GM21423 (cell line): ENCODE measurements at regions not wholly inside any gene's neighbourhood (a gene's known extent, or its start where the extent isn't known, plus 50 kb on each side); places are given as distances from the start of the nearest gene placed in this dataset.

Source experiments
- ATAC-seq: cut with Tn5 transposase; IDR thresholded peaks from one replicate; pipeline ENCODE4 v1.9.1; 2021; ENCODE audit warnings: mild to moderate bottlenecking, moderate library complexity; ENCODE audit not compliant: unreplicated experiment

GRCh38 chr4:67236788-67237187 is 308.5 kb downstream of the CENPC start:
- ATAC-seq = no peak

GRCh38 chr4:67236318-67236717 is 309.0 kb downstream of the CENPC start:
- ATAC-seq = no peak

- no peak for ATAC-seq
Measured at GRCh38 chr4:67234296-67234695, 311.0 kb downstream of the CENPC start.

GRCh38 chr4:67229148-67229547 is 316.2 kb downstream of the CENPC start:
- no peak for ATAC-seq

GRCh38 chr4:67220861-67221260 is 324.4 kb downstream of the CENPC start:
- no peak for ATAC-seq

- no peak for ATAC-seq
Measured at GRCh38 chr4:67218883-67219282, 326.4 kb downstream of the CENPC start.

GRCh38 chr4:67207941-67208441 is 337.3 kb downstream of the CENPC start:
- no peak for ATAC-seq

- no peak for ATAC-seq
Measured at GRCh38 chr4:67204441-67204840, 340.9 kb downstream of the CENPC start.

GRCh38 chr4:67201334-67201733 is 344.0 kb downstream of the CENPC start:
- ATAC-seq = no peak

GRCh38 chr4:67198727-67199126 is 346.6 kb downstream of the CENPC start:
- no peak for ATAC-seq

- no peak for ATAC-seq
Measured at GRCh38 chr4:67167849-67168248, 377.5 kb downstream of the CENPC start.

GRCh38 chr4:67162690-67163089 is 382.6 kb downstream of the CENPC start:
- ATAC-seq = no peak

GRCh38 chr4:67161311-67161710 is 384.0 kb downstream of the CENPC start:
- ATAC-seq = no peak

GRCh38 chr4:67160394-67160793 is 384.9 kb downstream of the CENPC start:
- no peak for ATAC-seq

GRCh38 chr4:67158666-67159065 is 386.6 kb downstream of the CENPC start:
- no peak for ATAC-seq

- ATAC-seq = no peak
Measured at GRCh38 chr4:67152976-67153375, 392.3 kb downstream of the CENPC start.

GRCh38 chr4:67151376-67152343 is 393.6 kb downstream of the CENPC start:
- no peak for ATAC-seq

- no peak for ATAC-seq
Measured at GRCh38 chr4:67141586-67141985, 403.7 kb downstream of the CENPC start.

- no peak for ATAC-seq
Measured at GRCh38 chr4:67134616-67135015, 410.7 kb downstream of the CENPC start.

GRCh38 chr4:67133162-67133561 is 412.1 kb downstream of the CENPC start:
- no peak for ATAC-seq

- ATAC-seq = peak; percentile 84
Measured at GRCh38 chr4:67131224-67131623, 414.1 kb downstream of the CENPC start.

GRCh38 chr4:67130411-67130810 is 414.9 kb downstream of the CENPC start:
- ATAC-seq = no peak
